HG03139 (cell line): ENCODE measurements at regions not wholly inside any gene's neighbourhood (a gene's known extent, or its start where the extent isn't known, plus 50 kb on each side); places are given as distances from the start of the nearest gene placed in this dataset.

Experiments used
- ATAC-seq: cut with Tn5 transposase; IDR thresholded peaks from one replicate; pipeline ENCODE4 v1.9.1; 2021; ENCODE audit not compliant: unreplicated experiment

DNA sequence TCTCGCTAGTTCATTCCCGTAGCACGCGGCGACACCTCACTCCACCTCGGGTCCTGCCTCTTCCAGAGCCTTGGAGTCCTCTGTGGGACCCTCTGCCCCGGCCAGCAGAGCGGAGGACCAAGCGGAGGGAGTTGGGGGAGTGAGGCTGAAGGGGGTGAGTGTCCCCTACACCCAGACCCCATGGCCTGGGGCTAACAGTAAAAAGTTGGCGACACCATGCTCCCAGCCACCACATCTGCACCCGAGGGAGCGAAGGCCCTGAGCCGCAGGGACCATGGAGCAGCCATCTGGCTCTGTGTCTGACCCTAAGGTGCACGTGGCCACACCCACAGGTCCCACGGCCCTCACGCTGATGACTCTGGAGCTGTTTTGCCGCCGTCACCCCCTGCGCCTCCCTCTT is 293.8 kb downstream of the BRD1 start:
- ATAC-seq: no peak

DNA sequence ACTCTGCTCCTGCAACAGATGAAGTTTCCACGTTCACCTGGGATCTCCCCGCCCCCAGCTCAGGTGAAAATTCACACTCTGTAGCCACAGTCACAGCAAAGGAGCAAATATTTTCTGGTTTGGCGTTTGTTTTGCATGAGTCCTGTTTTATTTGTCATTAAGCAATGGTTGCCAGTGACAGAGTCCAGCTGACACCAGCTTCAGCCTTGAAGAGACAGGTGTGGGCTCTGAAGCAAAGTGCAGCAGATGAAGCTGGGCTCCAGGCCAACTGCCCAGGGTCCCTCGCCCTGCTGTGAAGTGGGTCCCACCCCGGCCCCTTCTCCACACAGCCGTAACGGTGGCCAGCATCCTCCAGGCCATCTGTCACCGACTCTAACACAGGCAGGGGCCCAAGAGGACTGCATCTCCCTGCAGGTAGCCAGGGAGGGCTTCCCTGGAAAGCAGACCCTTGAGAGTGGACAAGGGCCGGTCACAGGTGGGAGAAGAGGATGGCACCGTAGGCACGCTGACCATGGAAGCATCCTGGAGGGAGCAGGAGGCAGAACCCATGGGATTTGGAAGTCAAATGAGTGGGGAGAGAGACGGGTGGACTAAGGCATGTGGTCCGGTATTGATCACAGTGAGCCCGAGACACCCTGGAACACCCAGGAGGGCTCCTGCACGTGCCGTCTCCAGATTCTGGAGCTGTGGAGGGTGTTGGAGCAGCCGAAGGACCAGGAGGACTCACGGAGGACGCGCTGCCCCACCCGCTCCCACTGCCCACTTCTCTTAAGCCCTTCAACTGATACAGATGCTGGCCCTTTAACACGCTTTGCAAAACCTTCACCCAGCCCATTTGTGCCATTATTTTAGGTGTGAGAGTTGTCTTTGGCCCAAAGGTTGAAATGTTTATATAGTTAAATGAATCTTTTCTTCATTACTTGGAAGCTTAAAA is 294.5 kb downstream of the BRD1 start:
- no peak for ATAC-seq

DNA sequence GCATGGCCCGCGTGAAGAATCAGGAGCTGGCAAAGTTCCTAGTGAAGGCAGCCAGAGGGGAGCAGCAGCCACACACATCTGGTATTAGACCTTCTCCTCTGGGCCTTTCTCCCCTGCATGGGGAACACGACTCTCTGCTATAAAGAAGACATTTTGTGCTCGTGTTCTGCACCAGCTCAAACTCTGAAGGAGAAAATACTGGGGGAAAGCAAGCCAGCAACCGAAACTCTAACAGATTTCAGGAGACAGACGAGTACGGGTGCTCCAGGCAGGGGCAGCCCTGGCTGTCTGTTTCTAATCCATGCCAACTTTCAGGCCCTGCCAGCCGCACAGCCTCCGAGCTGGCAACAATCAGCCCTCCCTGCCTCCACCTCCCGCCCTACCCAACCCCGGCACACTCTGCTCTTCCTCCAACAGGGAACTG is 296.3 kb downstream of the BRD1 start:
- no peak for ATAC-seq

DNA sequence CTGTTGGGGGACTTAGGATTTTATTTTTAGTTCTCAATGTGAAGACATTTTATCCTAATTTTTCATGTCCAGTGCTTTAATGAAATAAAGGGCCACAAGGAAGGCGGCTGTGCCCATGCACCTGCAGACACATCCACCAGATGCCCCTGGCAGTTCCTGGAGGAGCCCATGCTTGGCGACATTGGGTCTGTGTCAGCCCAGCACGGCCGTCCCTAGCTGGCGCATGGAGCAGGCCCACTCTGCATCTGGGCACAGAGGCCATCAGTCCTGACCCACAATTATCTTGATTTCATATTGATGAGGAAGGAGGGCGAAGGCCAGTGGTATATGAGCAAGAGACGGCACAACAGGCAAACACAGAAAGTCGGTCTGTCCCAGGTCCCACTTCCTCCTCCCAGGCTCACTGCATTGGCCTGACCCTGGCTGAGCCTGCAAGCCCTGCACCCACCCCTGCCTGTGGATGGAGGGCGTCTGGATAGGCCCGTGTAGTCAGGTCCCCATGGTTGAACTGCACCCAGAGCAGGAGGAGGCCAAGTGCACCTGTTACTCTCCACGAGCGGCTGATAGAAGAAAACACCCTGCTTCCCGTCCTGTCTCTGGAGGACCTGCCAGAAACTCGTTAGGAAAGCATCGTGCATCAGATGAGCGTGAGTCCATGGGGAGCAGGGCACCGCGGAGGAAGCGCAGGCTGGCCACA is 296.9 kb downstream of the BRD1 start:
- no peak for ATAC-seq

- ATAC-seq: no peak
These were observed 299.3 kb downstream of the BRD1 start for GRCh38 chr22:49528420-49528720.

DNA sequence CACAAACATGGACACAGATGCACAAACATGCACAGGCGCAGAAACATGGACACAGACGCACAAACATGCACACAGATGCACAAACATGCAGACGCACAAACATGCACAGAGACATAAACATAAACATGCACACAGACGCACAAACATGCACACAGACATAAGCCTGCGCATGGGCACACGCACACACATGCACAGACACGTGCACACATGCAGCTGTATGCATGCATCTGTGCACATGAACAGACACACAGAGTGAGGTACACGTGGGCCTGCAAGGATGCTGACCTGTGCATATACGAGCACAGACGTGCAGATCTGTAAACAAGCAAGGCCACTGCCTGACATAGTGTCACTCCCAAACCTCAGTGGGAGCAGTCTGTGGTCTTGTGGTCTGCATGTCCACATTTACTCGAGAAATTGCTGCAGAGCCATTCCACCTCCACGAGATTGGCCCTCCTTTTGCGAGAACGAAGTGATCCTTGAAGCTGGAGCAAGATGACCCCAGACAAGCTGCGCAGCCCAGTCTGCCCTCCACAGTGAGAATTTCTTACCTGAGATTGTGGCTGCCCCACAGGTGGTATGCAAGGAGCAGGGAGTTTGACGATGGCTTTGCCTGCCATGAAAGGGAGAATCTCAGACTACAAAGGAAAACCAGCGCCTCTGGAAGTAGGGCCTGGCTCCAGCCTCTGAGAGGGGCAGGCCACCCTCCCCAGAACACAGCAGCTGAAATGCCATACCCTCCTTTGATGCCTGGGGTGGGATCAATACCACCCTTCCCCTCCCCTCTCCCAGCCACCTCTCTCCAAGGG is 299.9 kb downstream of the BRD1 start:
- no peak for ATAC-seq

- no peak for ATAC-seq
These were observed 301.7 kb downstream of the BRD1 start for GRCh38 chr22:49525801-49526535.

GRCh38 chr22:49525360-49525759 is 302.3 kb downstream of the BRD1 start:
- no peak for ATAC-seq

DNA sequence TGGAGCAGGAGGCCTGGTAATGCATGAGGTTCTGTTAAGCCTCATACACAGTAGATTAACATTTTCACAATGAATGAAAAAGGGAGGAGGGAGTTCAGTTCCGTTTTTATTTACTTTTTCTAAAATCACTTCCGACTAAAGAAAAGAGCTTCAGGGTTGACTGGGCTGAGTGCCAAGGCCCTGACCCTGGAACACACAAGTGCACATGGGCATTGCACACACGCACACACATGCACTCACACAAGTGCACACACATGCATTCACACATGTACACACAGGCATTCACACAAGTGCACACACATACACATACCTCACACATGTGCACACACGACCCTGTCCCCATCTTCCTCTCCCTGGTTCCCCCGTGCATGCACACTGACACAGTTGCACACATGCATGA is 303.3 kb downstream of the BRD1 start:
- ATAC-seq: no peak

GRCh38 chr22:49523374-49524008 is 304.2 kb downstream of the BRD1 start:
- no peak for ATAC-seq

- no peak for ATAC-seq
These were observed 304.9 kb downstream of the BRD1 start for GRCh38 chr22:49522582-49523373.

GRCh38 chr22:49521787-49522224 is 305.9 kb downstream of the BRD1 start:
- ATAC-seq: no peak

GRCh38 chr22:49519117-49519737 is 308.4 kb downstream of the BRD1 start:
- no peak for ATAC-seq

- ATAC-seq: no peak
These were observed 309.2 kb downstream of the BRD1 start for GRCh38 chr22:49518436-49518970.

GRCh38 chr22:49517667-49518185 is 309.9 kb downstream of the BRD1 start:
- ATAC-seq: no peak

DNA sequence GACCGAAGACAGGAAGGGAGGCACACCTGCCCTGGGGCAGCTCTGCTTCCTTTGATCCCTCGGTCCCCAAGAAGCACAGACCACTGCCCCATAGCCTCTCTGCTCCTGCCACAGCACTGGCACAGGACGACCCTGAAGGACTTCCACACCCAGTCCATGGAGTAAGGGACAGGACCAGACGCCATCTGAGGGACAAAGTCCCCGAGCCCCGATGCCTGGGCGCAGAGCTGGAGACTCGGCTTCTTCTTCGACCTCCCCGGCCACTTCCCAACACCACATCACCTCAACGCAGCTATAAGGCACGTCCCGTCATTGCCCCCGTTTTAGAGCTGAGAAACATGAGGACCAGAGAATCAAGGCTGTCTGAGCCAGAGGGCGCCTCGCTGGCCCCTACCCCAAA is 310.5 kb downstream of the BRD1 start:
- ATAC-seq: no peak

GRCh38 chr22:49515475-49515874 is 312.2 kb downstream of the BRD1 start:
- no peak for ATAC-seq

- no peak for ATAC-seq
These were observed 313.0 kb downstream of the BRD1 start for GRCh38 chr22:49514641-49515040.

DNA sequence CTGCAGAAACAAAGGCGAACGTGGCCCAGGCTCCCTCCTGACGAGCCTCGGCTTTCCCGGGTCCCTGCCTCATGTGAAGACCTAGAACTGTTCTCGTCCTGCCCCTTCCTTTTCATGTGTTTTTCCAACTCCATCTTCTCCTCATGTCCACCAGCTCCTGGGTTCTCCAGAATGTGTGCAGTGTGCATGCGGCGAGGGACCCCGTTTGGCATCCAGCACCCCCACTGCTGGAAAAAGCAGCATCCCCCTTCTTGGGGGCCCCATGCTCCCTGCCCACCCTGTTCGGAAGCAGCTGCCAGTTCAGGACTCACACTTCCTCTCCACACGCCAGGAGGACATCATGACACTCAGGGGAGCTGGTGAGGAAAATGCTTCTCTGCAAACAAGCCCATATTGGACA is 313.5 kb downstream of the BRD1 start:
- no peak for ATAC-seq
